NCI-H446 (cell line): ENCODE measurements at regions not wholly inside any gene's neighbourhood (a gene's known extent, or its start where the extent isn't known, plus 50 kb on each side); places are given as distances from the start of the nearest gene placed in this dataset.

ENCODE experiments used
- DNase-seq, 2 experiments: peaks; one replicate each; lab custom pipeline; 2025; lab: John Stamatoyannopoulos, UW

DNA sequence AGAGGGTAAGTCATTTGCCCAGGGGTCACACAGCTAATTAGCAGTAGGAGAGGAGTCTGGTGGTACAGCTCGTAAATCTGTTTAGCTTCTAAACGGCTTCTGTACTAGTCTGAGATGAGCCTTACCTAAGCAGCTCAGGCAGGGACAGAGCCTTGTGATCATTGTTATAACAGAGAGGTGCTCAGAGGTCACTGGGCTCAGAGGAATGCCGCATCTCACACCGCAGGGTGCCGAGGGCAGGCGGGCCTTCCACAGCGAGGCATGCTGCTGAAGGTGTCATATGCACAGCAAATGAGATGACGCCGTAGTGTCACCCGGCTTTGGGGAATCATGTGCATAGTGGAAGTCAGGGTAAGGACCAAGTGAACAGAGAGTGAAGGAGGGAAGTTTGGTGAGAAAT lies 305.2 kb upstream of the FMN2 start:
- DNase-seq: no peak

DNA sequence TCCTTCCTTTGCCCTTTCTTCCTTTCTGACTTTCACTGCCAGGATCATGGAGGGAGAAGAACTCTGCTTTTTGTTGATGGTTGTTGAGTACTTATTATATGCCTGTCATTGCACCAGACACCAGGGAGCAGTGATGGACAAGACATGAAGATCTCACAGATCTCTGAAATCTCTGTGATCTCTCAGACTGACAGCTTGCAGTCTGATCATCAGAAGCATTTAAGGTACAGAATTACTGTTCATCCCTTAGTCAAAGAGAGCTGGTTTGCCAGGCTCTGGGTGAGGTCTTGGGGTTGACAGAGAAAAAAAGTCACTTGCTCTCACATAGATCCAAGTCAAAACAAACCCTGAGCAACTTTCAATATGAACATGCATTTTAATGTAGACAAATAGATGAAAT lies 299.5 kb upstream of the FMN2 start:
- DNase-seq: no peak

DNA sequence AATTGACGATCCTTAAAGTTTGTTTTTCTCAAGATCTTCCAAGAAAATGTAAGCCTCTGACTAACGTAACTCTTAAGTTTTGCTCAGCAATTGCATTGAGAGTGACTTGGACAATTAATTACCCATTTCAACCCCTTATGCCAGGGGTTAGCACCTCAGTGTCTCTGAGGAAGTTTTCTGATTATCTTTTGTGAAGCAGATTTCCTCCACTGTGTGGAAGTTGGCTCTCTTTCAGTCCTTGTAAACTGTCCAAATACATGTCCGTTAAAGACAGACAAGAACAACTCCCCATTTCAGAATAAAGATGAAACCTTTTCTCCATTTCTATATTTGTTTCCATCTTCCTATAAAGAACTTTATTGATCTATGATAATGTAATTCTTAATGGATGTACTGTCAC lies 296.4 kb upstream of the FMN2 start:
- DNase-seq: no peak

DNA sequence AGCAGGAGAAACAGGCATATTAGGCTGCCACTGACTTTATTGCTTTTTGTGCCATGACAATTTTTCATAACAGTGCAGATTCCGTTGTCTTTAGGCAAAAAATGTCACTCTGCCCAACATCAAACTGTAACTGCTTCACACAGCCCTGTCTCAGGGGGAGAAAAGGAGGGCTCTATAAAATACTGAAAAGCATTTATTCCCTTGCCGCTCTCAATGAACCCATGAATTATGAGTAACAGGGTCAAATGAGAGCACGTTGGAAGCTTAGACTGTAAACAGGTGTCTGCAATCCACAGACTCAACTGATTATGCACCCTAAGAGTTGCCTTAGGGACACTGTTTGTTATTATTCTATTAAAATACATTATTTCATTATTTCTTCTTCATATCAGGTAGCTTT lies 292.1 kb upstream of the FMN2 start:
- DNase-seq: no peak

DNA sequence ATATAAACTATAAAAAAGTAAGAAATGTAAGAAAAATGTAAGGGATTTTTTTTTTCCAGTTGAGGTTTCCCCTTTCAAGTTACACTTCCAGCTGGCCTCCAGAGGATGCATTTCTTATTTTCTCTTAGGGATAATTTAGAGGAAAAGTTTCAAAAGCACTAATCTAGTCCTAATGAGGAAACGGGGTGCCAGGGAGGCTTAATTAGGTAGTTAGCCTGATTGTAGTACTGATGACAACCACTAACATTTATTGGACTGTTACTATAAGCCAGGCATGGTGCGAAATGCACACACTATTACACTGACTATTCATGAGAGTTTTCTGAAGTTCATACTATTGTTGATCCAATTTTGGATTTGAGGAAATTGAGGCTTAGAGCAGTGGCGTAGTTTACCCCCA lies 290.8 kb upstream of the FMN2 start:
- no peak for DNase-seq

DNA sequence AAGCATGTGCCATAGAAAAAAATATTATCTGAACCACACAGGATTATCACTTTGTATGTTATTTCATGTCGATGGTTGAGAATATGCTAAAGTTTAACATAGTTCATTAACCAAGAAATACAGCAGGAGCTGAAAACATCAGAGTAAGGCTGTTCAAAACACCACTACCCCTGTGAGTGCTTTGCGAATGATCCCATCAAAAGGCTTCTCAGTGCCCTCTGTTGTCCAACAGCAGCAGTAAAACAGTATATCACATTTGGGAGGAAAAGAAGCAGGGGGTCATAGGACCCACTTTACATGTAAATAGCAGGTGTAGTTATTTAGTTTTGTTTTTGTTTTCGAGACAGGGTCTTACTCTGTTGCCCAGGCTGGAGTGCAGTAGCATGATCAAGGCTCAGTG lies 289.4 kb upstream of the FMN2 start:
- DNase-seq: no peak

DNA sequence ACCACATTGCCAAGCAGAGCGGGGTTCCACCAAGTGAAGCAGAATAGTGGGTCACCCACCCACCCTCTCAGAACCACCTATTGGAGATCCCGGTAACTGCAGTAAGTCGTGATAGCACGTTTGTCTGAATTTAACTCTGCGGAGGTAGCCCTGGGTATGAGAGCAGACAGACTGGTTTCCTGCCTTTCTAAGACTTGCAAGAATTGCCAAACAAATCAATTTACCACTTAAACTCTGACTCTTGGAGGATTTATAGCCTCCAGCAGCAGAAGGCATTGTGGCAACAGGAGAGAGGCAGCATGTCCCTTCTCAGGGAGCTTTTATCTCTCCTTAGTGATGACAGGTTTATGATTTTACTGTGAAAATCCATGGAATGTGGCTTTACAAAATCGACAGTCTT lies 287.9 kb upstream of the FMN2 start:
- no peak for DNase-seq

DNA sequence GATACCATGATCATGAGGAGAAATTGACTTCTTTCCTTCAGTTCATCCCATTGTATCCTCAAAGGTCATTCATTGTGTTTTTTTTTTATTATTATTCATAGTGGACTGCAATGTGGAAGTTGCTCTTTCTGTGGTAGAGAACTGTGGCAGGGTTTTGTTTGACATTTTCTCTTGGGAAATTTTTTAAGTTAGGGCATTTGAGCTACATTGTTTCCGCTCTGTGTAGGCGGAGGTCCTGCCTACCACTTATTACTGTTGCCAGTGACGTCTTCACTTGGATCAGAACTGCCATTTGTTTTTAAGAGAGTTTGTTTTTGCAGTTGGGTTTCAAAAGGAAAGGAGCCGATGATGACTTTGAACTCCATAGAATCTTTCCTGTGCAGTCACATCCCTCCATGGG lies 287.4 kb upstream of the FMN2 start:
- DNase-seq: no peak

DNA sequence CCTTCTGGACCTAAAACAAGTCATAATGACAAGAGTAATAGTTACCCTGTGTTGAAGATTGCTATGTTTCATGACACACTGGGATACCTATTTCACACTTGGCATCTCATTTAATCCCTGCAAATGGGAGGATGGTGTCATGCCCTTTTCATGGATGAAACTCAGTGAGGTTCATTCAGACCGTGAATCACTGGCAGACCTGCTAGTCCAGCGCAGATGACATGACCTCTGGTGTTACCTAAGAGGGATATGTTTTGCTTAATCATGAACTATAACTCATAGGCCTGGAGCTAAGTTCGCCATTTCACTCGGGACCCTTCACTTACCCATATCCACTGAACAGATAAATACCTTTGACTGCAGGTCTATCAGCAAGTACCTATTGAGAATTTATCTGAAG lies 286.6 kb upstream of the FMN2 start:
- no peak for DNase-seq

DNA sequence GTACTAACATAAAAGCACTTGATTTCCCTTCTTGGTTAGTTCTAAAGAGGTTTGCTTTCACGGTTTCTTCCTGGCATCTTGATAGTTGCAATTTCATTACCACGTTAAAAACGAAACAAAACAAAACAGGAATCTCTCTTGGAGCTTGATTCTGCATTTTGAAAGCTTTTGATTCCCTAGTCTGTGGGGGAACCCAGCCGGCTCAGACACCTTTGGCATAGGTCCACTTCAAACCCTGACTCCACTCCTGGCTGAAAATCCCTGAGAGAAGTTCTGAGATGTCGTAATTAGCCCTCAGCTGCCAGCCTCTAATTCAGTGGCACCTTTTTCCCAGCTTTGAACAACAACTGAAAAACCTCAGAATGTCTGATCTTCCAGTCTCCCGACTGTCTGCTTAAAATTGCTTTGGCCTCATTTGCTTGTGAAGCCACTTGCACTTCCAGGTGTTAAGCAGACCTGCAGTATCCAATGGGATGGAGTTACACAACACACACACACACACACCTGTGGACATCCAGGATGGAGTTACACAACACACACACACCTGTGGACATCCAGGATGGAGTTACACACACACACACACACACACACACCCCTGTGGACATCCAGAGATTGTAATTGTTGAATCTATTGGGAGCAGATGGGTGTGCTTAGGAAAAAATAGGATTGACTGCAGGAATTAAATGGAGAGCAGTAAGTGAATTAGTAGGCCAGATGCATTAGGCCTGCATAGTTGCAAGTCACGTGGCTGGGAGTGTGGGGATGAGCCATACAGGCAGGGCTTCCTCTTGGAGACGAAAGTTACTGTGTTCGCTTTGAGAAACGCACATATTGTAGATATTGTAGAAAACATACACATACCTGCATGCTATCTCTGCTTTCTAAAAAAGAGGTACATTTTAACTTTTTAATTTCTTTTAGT lies 285.6 kb upstream of the FMN2 start:
- no peak for DNase-seq

DNA sequence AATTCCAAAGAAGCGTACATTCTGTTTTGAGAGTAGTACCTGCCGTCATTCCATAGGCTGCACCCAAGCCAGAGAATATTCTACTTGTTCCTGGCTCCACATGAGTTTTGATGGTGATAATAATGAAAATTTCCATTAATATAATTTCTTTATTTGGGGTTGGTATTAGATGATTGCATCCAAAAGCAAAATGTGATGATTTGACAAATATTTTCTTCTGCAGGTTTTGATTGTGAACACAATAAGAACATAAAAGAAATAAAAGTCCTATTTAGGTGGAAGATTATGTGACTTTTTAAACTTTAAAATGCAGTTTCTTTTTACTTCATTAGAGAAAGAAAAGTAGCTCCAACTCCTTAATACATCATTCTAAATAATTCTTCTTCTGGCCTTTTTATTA lies 284.8 kb upstream of the FMN2 start:
- DNase-seq: no peak

DNA sequence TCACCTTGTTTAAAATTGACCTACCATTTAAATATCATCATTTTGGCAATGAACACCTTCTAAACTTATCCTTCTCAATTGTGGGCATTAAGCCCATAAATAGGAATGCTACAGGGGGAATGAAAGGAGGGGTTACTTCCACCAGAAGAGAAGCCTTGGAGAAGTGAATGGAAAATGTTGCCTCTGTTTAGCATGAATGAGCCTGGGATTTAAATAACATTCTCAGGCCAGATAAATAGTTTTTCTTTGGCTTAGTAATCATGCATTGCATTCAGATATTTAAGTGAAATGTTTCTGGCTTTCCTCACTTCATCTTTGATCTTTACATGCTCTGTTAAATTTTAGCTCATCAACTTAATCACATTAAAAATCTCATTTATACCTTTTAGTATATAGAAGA lies 284.3 kb upstream of the FMN2 start:
- no peak for DNase-seq

DNA sequence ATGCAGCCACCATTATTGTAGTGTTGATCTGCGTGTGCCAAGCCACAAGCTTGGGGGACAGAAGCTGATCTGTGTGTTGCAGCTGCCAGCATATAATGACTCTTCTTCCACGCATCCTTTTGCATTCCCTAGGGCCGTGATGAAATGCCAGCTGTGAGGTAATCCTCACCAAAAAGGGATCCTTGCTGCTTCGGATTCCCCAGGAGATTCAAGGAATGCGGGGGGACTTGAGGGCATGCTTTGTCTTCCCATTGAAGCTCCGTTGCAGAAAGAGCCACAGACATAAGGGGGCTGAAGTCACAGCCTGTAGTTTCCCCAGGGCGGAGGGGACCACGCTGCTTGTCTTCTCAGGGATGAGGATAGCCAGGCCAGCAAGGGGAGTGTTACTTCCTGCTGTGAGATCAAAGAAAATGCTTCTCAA lies 281.6 kb upstream of the FMN2 start:
- no peak for DNase-seq

DNA sequence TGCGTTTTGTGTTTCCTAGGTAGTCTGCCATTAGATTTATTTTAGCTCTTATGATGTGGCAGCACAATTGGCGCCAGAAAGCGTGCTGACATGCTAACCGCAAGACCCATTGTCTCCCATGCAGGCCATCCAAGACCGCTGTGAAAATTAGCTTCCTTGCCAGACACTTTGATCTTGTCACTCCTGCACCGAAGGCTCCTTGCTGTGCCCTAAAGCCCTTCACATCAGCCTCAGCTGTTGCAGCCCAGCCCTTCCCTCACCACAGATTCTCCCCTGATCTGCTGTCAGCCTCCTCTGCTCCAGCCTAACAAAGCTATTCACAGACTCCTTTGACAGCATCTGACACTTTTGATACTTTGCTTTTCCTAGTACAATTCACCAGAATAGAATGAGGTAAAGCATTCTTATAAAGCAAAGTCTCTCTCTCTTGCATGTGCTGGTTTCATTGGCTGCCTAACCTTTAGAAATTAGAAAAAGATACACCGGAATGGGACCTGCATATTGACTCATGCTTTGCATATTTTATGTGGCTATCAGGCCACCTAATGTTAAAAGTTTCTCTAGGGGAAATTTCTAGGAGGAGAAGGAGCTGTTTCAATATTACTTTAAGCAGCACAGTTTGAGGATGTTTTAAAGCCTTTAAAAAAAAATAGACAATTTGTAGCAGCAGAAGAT lies 280.3 kb upstream of the FMN2 start:
- DNase-seq: no peak

DNA sequence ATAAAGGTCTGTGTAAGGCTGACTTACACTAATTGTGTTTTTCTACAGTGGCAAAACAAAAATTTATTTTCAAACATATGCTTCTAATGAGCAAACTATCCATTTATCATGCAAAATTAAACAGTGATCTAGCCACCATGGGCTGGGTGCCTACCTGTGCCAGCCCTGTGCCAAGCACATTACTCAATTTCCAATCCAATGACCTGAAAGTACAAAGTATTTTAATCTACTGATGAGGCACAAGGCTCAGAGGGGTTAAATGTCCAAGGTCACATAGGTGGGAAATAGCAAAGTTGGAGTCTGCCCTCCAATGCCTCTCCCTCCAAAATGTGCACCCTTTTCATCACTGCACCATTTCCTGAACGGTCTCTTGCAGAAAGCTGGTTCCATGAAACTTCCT lies 279.1 kb upstream of the FMN2 start:
- no peak for DNase-seq

DNA sequence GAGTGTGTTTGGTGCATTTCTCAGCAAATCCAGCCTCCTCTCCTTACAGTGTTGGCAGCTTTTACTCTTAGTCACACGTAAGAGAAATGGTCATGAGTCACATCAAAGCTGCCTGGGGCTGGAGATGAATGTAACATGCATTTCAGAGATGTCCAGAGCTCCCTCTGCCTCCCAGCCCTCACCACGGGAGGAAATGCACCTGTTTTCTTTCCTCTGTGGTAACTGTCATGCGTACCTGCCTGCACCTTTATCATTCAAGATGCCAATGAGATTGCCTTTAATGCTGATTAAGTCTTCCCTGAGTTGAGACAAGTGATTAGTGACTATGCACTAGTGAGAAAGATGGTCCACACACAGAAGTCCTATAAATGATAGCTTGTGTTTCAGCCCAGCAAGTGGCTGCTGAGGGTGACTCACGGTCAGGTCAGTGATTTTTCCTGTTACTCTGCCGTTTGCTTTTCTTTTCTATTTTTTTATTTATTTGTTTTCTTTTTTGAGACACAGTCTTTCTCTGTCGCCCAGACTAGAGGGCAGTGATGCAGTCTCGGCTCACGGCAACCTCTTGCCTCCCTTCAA lies 277.3 kb upstream of the FMN2 start:
- peak in 1 of 2 experiments; percentile 31 for DNase-seq

DNA sequence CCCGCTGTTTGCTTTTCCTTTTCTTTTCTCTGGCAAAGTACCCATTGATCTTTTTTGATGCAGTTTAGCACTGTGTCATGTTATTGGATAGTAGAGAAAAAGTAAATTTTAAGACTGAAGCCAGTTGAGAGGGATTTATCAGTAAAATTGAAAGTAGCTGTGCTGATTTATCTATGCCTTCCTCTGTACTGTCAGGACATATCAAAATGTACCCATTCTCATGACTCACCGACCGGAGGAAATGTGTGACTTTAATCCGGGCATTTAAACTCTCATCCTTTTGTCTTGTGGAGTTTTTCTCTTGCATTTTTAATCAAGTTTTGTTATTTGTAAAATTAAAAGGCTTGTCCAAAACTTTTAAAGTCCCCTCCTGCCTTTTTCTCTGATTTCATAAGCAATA lies 276.6 kb upstream of the FMN2 start:
- no peak for DNase-seq

DNA sequence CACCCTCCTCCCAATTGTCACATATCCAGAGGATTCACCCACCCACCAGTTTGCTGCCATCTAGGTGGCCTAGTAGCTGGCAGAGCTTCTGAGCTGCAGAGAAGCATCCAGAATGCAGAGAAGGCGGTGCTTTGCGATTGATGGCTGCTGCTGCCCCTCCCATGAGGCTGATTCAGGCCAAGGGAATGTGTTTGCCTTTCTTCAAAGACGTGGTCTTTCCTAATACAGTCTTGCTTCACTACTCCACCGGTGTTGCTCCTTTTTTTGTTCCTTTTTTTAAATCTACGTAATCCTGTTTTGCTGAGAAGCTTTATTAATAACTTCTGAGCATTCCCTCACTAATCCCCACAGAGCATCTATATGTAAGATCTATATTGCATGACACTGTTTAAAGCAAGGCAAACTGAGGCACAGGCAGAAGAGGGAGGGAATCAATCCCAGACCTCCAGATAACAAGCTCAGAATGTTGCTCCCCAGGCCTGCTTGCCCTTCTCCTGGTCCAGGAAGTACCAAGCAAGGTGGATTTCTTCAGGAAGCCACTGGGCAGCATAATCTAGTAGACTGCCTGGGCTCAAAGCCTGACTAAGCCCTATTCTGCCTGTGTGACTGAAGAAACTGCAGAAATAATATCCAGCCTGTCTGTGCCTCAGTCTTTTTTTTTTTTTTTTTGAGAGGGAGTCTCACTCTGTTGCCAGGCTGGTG lies 275.5 kb upstream of the FMN2 start:
- peak in 1 of 2 experiments; percentile 8 for DNase-seq

DNA sequence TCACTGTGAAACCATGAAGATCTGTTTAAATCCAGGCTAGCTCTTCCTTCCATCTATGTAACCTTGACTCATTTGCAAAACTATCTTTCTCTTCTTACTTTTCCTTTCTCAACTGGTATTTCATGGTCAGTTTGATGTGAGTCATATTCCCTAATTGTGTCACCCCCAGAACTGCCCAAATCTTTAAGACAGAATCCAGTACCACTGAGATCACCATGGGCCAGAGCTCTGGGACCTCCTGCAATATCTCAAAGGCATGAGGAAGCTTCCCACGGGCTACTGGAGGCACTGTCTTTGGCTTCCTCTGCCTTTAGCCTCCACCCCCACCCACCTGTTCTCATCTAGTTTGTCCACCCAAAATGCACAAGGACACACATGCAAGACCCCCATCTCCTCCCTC lies 274.4 kb upstream of the FMN2 start:
- DNase-seq: no peak

DNA sequence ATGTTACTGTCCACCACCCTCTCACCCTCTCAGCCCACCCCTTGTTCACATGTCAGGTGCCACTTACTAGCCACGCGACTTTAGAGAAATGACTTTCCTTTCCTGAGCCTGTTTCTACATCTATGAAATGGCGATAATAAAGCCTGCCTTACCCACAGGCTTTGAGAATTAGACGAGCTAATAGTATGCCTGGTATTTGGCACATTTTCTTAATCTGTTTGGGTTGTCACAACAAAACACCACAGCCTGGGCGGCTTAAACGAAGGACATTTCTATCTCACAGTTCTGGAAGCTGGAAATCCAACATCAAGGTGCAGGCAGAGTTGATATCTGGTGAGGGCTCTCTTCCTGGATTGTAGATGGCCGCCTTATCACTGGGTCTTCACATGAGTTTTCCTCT lies 273.9 kb upstream of the FMN2 start:
- DNase-seq: no peak

DNA sequence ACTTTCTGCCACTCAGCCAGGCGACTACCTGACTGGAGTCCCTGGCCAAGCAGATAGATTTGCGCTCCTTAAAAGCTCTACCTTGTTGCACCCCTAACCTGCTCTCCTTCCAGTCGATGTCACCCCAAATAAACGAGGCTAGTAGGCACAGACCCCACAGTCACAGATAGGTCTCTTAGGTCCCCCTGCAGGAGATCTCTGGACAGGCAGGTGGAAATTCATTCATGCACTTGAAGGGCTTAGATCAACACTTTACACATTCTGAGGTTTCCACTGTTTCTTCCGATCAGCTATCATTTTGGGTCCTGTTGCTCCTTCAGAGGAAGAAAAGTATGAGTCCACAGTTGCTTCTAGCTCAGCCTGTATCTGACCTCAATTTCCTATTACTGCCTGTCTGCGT lies 272.6 kb upstream of the FMN2 start:
- no peak for DNase-seq

DNA sequence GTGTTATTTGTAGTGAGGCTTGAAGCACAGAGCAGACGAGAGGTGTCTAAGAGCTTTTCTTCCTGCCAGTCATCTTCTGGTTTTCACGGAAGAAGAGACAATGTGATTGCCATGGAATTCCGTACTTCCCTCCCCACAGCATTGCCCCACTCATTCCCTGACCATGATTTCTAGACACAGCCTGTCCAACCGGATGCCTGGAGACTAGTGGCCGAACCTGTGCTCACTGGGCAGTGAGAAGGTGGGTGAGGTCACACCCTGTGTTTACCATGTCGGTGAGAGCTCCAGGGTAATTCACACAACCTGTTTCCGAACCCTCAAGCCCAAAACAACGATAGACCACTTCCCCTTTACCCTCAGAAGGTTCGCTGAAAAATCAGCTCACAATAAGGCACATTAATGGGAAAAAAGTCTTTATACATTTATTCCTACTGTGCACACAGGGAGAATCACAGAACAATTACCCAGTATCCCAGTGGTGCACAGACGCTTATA lies 271.9 kb upstream of the FMN2 start:
- DNase-seq: no peak
